T-helper 2 cell treated with Interferon-gamma antibody and Interleukin-4, amounts not matched to agents 100 ng/mL and 5 ng/mL, for 36 hours (primary cell): ENCODE measurements at regions not wholly inside any gene's neighbourhood (a gene's known extent, or its start where the extent isn't known, plus 50 kb on each side); places are given as distances from the start of the nearest gene placed in this dataset.

Experiments used
- intact Hi-C: fragments of 100-400 bp; cut with micrococcal nuclease; formaldehyde crosslinking; loops from one replicate; pipeline ENCODE4 v1.15.1; 2023

DNA sequence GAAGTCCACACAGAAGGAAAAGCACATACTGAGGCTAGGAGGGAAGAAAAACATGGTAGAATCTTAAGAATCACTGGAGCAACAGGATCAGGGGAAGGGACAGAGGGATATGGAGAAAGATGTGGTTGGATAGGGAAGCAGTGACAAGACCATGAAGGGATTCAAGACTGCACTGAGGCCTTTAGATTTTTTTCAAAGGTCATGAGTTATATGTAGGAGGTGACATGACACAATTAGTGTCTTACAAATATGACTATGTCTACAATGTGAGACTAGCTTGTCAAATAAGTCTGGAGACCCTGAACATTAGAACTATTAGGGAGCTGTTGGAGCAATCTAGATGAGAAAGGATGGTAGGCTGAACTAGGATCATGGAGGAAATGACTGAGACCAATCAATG lies 1130.3 kb upstream of the ZEB2 start:
- intact Hi-C loops: no loop called here

DNA sequence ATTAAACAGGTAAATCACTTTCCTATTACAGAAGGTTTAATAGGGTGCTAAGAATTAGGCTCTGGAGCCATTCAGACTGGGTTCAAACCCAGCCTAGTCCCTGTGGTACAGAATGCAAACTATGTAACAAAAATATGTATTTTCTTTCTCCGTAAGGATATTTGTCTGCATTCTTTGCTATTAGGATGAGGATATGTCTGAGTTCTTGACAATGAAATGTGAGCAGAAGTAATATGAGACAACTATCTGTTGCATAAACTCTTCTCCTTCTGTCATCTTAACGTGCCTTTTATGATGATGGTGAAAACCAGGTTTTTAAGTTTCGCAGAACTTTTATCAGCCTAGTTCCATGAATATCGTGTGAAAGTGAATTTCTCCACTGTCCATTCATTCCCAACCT lies 1129.1 kb upstream of the ZEB2 start:
- intact Hi-C loops: no loop called here

DNA sequence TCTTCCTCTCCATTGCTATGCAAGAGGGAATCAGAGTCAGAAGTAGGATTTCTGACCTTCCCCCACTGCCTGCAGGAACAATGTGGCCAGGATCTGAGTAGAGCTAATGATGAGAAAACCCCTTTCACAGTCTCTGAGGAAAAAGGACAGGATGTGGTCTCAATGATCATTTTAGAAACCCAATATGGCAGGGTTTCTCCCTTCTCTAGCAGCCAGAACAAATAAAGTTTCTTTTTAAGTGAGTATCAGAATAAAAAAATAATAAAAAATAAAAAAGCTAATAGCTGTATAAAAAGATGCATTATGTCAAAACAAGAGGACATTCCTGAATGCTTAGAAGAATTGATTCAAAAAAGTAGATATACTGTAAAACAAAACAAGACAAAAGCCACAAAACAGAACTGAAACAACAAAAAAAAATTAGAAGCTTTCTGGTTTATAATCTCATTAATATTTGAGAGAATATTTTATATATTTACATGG lies 1124.9 kb upstream of the ZEB2 start:
- intact Hi-C loops: no loop called here

DNA sequence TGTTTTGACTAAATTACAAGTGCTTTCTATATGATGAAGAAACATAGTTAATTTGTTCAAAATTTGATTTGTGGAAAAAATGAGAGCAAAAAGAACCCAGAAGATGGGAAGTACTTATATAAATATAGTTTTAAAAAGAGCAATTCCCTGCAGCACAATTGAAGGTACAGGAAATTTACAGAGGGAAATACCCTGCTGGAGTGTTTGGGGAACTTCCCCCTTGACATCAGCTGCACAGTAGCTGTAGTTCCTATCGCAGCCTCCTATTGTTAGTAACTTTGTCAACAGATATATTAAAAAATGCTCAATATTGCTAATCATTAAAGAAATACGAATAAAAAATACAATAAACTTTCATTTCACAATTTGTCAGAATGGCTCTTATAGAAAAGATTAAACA lies 1118.8 kb upstream of the ZEB2 start:
- intact Hi-C loops: no loop called here

DNA sequence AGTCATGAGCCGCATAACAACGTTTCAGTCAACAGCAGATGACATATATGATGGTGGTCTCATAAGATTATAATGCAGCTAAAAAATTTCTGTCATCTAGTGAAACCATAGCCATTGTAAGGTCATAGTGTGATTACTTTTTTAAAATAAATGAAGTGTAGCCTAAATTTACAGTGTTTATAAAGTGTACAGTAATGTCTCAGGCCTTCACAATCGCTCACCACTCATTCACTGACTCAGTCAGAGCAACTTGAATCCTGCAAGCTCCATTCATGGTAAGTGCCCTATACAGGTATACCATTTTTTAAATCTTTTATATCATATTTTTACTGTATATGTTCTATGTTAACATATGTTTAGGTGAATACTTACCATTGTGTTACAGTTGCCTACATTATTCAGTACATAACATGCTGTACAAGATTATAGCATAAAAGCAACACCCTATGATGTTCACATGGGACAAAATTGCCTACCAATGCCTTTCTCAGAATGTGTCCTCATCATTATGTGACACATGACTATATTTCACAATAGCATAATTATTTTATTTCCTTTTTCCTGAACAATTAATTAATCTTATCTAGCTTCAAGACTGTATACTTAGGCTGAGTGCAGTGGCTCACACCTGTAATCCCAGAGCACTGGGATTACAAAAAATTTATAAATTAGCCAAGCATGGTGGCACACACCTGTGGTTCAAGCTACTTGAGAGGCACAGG lies 1115.9 kb upstream of the ZEB2 start:
- intact Hi-C loops: no loop called here

DNA sequence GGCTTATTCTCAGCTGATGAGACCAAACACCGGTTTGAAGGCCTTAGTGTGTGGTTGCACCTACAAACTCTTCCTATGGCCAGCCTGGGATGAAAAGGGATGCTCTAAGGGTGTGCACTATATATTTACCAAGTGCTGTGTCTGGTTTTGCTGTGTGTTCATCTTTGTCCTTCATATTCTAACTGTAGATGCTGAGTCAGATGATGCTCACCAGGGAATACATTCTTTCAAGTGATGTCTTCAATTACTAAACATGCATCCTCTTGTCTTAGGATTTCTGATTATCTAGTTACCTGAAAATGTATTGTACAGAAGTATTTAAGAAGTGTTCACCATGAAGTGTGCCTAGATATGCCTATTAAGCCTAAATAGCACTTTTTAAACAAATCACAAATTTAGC lies 1111.6 kb upstream of the ZEB2 start:
- intact Hi-C loops: no loop called here

DNA sequence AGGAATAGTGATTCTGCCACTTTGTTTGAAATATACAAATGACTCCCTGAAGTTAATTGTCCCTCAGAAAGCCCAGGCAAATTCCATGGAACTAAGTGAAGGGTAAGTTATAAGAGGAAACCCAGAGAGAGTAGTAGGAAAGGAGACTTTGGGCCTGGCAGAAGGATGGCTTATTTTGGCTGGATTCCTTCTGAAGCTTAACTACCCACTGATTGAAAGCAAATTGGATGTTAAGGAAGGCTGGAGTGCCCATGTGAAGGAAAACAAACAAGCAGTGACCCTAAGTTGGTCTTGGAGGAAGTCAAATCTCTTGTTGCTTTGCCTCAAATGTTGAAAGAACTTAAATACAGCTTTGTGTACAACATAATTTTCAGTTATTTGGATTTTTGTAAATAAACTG lies 1106.4 kb upstream of the ZEB2 start:
- intact Hi-C loops: no loop called here

DNA sequence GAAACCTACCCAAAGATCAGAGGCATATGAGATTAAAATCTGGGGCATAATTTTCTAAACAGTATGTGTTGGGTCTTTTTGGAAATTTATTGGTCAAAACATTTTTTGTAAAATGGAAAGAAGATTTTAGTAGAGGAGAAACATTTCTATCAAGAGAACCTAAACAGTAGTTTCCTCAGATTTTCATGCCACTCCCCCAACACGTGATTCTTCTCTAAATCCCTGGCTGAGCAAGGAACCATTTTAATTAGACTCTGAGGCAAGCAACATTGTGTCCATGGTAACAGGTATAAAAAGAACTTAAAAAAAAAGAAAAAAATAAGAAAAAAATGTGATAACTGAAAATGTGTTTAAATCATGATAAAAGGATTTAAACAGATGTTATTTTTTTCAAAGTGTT lies 1105.2 kb upstream of the ZEB2 start:
- intact Hi-C loops: no loop called here

DNA sequence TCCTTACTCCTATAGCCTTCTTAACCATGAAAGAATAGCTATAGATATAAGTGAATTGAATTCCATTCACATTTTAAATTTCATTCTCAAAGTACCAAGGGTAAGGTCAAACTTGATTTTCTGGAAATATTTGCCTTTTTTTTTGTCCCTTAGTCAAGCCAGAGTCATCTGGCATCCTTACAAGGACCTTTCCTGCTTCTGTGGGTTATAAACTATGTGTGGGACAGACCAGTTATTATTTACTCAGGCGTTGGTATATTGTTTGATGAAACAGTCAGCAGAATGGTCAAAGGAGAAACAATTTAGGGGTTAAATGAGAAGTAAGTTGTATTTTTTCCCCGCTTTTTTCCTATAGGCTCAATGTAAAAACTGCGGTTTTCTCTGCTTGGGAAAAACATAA lies 1103.2 kb upstream of the ZEB2 start:
- intact Hi-C loops: no loop called here

DNA sequence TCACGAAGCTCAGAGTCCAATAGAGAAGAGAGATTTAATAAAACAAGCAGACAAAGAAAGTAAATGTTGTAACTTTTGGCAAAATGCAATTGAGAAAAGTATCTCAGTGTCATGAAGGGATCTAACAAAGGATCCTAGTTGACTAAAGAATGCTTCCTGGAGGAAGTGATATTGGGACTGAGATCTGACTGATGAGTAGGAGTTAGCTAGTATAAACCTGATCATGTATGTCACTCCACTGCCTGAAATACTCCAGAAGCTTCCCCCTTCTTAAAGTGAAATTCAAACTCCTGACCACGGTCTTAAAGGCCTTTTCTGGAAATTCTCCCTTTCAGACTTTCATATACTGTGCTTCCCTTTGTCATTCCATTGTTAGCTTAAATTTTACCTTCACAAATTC lies 1102.4 kb upstream of the ZEB2 start:
- intact Hi-C loops: no loop called here

DNA sequence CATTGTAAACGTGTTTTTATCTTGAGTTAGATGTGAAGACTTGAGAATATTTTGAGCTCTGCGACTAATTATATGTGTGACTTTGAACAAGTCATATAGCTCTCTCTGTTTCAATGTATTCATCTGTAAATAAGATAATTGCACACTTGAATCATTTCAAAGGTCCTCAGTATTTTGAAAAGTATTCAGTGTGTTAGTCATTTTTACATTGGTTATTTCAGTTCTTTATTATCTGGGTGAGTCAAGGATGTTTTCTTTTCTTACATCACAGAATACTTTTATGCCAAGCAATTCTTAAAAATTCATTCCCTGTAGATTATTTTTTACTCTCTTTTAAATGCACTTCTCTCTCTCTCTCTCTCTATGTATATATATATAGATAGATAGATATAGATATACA lies 1098.0 kb upstream of the ZEB2 start:
- intact Hi-C loops: no loop called here

DNA sequence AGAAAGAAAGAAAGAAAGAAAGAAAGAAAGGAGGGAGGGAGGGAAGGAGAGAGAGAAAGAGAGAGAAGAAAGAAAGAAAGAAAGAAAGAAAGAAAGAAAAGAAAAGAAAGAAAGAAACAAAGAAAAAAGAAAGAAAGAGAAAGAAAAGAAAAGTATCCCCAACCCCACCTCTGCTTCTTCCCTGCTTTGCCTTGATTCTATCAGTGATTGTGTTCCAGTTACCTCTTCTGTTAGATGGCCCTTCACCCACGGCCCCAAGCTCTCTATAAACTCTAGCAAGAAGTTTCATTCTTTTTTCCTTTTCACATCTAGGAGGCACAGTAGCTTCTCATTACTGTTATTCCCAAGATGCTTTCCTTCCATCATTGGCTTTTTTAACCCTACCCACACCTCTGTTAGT lies 1097.5 kb upstream of the ZEB2 start:
- intact Hi-C loops: no loop called here

DNA sequence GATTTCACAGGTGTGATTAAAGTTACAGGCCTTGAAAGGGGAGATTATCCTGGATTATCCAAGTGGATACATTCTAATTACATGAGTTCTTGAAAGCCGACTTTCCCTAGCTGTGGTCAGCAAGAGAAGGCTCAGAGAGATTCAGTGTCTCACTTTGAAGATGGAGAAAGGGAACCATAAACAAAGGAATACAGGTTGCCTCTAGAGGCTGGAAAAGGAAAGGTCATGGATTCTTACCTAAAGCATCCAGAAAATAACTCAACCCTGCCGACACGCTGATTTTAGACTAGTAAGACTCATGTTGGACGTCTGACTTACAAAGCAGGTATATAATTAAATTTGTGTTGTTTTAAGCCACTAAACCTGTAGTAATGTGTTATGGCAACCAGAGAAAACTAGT lies 1095.7 kb upstream of the ZEB2 start:
- intact Hi-C loops: no loop called here

DNA sequence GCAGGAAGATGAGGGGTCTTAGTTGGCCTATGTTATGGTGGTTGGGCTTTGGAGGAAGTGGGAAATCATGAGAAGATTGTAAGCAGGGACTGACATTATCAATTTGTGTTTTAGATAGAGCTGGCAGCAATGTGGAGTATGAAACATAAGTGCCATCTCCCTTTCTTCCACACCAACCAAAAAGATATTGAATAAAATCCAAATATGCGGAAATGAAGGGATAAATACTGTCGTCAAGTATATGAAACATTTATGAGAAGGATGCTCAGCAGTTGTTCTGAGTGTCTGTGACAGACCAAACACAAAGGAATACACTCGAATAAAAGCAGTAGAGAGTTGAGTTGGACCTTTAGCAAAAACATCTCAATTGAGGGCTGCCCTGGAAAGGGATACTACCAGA lies 1090.0 kb upstream of the ZEB2 start:
- intact Hi-C loops: no loop called here

DNA sequence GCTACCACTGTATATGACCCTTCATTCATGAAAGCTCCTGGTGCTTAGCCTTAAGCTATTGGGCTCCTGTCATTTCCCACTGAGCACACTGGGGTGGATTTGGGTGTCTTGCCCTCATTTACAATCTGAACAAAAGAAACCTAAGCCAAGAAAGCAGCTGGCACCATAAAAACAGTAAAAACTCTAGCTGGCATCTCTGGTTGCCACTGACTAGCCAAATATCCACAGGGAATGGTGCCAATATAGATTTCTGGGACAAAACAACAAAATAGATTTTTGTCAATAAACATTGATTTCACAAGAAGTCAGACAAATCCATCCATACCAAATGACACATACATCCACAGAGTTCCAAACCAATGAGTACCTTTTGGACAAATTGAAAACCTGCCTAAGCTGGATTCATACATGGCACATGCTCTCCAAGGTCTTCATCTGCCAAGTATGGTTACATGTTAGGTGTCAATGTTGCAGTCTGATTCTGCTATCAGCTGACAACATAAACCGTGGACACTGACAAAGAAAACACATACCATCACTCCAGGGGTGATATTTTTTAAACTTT lies 1081.5 kb upstream of the ZEB2 start:
- intact Hi-C loops: no loop called here

DNA sequence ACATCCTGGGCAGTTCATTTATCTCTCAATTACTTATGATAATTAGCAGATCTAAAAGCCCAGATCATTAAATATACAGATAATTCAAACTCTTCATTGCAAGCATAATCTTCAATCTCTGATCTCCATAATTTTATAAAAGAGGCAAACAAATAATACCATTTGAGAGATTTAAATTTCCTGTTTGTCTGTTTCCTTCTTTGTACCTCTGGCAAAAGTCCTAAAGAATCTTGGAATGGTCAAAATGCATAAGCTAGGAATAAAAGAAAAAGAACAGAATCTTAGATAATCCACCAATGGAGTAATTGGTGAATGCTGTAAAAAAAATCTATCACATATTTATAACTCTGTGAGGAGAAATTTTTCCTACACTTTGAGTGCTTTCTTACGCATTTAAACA lies 1080.9 kb upstream of the ZEB2 start:
- intact Hi-C loops: no loop called here

DNA sequence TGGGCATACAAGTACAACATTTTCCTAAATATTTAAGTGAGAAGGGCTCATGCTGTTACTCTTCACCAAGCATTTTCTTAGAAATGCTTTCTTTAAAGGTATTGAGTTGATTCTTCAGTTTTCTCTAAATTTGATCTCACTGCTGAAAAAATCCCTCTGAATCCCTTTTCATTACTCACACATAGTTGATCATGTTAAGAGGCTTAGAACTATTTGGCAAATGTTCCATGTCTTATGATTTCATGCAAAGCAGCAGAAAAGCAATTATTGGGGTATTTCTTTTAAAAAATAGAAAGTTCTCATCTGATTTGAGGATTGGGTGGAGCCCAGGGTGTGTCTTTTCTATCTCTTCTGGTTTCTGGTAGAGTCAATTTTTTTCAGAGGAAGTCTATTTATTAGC lies 1079.8 kb upstream of the ZEB2 start:
- intact Hi-C loops: no loop called here

DNA sequence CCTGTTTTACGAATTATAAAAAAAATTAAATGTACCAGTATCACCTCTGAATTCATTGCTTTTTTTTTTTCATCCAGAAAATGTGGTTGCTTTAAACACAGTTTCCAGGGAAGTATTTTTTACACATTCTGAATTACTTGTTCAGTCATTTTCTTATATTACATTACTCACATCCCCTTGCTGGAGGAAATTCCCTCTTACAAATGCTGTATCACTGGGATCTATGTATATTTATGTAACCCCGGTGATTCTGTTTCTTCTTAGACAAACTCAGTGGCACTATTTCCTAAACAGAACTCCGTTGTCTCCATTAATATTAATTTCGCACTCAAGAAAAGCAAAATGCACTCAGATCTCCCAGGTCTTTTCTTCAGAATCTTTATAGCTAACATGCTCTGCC lies 1078.5 kb upstream of the ZEB2 start:
- intact Hi-C loops: no loop called here

DNA sequence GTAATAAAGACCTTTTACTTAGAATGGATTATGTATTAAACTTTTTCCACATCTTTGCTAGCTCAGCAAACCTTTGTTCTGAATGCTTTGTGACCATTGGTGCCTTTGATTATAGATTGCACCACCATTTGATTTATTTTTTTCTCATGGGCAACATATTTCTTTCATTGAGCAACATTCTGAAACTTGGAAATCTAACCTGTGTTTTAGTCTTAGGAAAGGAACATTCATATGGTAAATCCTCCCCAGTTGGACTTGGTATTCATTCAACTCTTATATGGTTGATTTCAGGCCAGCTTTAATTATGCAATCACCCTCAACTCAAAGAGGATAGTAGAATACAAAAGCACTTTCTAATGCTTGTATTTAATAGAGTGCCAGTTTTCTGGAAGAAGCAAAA lies 1077.9 kb upstream of the ZEB2 start:
- intact Hi-C loops: no loop called here

DNA sequence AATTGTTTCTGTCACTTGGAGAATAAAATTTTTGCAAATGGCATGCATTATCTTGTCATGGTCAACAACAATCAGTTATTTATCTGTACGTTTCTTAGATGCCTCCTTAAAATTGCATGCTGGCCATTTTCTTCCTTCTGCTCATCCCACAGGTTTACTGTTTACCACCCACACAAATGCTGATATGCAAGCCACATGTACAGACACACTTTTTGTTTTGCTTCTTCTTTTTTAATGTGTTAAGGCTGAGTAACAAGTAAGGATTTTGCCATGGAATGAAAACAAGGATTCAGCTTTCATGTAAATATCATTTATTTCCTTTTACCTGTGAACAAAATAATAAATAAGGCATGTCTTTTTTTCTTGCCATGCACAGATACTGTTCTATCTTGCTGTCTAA lies 1077.1 kb upstream of the ZEB2 start:
- intact Hi-C loops: no loop called here

DNA sequence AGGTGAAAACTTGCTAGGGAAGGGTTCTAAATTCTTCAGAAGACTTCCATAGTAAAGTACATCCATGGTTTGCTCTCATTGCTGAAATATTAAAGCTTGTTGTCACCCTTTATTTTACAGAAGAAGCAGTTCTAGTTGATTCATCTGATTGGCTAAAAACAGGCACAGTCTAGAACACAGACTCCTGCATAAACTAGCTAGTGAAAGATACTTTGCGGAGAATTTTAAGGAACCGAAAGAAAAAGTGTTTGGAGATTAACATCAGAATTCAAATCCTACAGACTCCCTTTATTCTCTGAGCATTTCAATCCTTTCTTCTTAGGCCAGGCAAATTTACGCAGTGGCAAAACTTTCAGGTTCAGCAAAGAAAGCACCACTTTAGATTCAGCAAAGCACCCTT lies 1076.5 kb upstream of the ZEB2 start:
- intact Hi-C loops: no loop called here

DNA sequence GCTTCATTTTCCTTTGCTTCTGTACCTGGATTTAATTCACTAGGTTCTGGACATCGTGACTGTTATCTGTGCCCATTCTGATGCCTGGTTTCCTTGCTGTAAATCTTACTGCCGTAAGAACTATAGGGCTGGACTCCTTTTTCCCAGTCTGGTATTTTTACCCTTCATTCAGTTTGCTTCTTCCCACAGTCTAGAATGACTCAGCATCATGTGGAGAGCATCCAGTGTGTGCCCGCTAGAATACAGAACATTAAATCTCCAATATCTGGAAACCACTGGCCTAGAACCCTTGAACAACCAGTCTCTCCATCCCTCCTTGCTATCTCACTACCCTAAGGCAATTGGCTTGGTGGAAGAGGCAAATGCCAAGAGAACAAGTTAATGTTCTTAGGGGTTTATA lies 1075.4 kb upstream of the ZEB2 start:
- intact Hi-C loops: no loop called here

DNA sequence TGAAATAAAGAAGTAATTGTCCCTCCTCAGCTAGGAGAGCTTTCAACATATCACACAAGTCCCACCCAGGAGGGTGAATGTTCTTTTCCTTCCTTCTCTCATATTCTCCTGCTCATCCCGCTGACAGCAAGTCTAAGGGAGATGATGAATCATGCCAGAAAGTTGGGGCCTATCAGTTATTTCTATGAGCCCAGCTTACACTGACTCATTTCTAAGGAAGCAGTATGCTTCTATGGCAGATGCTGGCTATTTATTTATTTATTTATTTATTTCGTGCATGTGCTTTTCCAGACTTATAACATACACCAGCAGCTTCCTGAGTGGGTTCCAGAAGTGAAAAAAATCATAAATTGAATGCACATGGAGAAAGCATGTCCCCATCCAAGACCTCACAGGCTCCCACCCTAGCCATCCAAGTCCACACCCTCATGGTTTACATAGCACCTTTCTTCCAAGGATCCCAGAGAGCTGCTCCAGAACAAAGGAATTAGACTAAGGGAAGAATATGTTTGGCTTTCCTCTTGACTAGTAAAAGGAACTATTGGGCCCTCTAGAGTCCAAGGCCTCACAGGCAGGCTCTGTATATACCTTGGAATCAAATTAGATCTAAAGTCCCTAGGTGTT lies 1074.2 kb upstream of the ZEB2 start:
- intact Hi-C loops: no loop called here
